ENCODE measurements at regions not wholly inside any gene's neighbourhood (a gene's known extent, or its start where the extent isn't known, plus 50 kb on each side); places are given as distances from the start of the nearest gene placed in this dataset.

- TF ChIP-seq, protein P1, sequence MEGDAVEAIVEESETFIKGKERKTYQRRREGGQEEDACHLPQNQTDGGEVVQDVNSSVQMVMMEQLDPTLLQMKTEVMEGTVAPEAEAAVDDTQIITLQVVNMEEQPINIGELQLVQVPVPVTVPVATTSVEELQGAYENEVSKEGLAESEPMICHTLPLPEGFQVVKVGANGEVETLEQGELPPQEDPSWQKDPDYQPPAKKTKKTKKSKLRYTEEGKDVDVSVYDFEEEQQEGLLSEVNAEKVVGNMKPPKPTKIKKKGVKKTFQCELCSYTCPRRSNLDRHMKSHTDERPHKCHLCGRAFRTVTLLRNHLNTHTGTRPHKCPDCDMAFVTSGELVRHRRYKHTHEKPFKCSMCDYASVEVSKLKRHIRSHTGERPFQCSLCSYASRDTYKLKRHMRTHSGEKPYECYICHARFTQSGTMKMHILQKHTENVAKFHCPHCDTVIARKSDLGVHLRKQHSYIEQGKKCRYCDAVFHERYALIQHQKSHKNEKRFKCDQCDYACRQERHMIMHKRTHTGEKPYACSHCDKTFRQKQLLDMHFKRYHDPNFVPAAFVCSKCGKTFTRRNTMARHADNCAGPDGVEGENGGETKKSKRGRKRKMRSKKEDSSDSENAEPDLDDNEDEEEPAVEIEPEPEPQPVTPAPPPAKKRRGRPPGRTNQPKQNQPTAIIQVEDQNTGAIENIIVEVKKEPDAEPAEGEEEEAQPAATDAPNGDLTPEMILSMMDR (IDR thresholded peaks at IDR 0.05; ENCODE audit: borderline replicate concordance, extremely low read depth, low read length, poor library complexity, severe bottlenecking): no peak
- no peak for TF ChIP-seq EZH2 (IDR thresholded peaks at IDR 0.05; ENCODE audit: borderline replicate concordance, low read depth, low read length, severe bottlenecking)
Observed at GRCh38 chr10:113359655-113360054, 193.2 kb upstream of the HABP2 start.
